NOMO-1 treated with DMSO at 0.1 percent for 48 hours (cell line): ENCODE measurements at regions not wholly inside any gene's neighbourhood (a gene's known extent, or its start where the extent isn't known, plus 50 kb on each side); places are given as distances from the start of the nearest gene placed in this dataset.
"Not testable (repeated sequence)": the region's sequence is repeated elsewhere in the genome, so short reads cannot be mapped to it uniquely, and the experiment has no call there.

Source experiments
- DNase-seq: peaks from one replicate; lab custom pipeline; 2025; ENCODE audit not compliant: unreplicated experiment; lab: John Stamatoyannopoulos, UW

- peak; percentile 89 for DNase-seq
Observed at GRCh38 chr2:172253190-172254052, 150.7 kb upstream of the DLX2 start.

GRCh38 chr2:172256886-172257285, 154.2 kb upstream of the DLX2 start:
- no peak for DNase-seq

- DNase-seq: no peak
Observed at GRCh38 chr2:172259827-172260226, 157.1 kb upstream of the DLX2 start.

- no peak for DNase-seq
Observed at GRCh38 chr2:172260336-172260735, 157.6 kb upstream of the DLX2 start.

- DNase-seq: no peak
Observed at GRCh38 chr2:172261292-172261691, 158.6 kb upstream of the DLX2 start.

GRCh38 chr2:172262486-172262885, 159.8 kb upstream of the DLX2 start:
- DNase-seq: no peak

- DNase-seq: not testable (repeated sequence)
Observed at GRCh38 chr2:172264820-172265219, 162.1 kb upstream of the DLX2 start.

- DNase-seq: not testable (repeated sequence)
Observed at GRCh38 chr2:172269507-172270244, 157.7 kb upstream of the ITGA6 start.

- DNase-seq: no peak
Observed at GRCh38 chr2:172270278-172271079, 156.9 kb upstream of the ITGA6 start.

GRCh38 chr2:172273910-172274571, 153.3 kb upstream of the ITGA6 start:
- no peak for DNase-seq

GRCh38 chr2:172275239-172275638, 152.1 kb upstream of the ITGA6 start:
- peak; percentile 9 for DNase-seq

GRCh38 chr2:172276961-172277360, 150.4 kb upstream of the ITGA6 start:
- DNase-seq: no peak

GRCh38 chr2:172278667-172279066, 148.7 kb upstream of the ITGA6 start:
- DNase-seq: peak; percentile 19

GRCh38 chr2:172279214-172279613, 148.2 kb upstream of the ITGA6 start:
- DNase-seq: peak; percentile 41

- DNase-seq: no peak
Observed at GRCh38 chr2:172279813-172280212, 147.6 kb upstream of the ITGA6 start.

GRCh38 chr2:172280571-172281361, 146.6 kb upstream of the ITGA6 start:
- peak; percentile 97 for DNase-seq

GRCh38 chr2:172281648-172282570, 145.5 kb upstream of the ITGA6 start:
- no peak for DNase-seq

GRCh38 chr2:172282944-172283343, 144.4 kb upstream of the ITGA6 start:
- DNase-seq: no peak

- no peak for DNase-seq
Observed at GRCh38 chr2:172283476-172283875, 143.9 kb upstream of the ITGA6 start.
